HG03342 (cell line): ENCODE measurements at regions not wholly inside any gene's neighbourhood (a gene's known extent, or its start where the extent isn't known, plus 50 kb on each side); places are given as distances from the start of the nearest gene placed in this dataset.
"Not testable (repeated sequence)": the region's sequence is repeated elsewhere in the genome, so short reads cannot be mapped to it uniquely, and the experiment has no call there.

Experiments used
- ATAC-seq: cut with Tn5 transposase; IDR thresholded peaks from one replicate; pipeline ENCODE4 v1.9.1; 2021; ENCODE audit warnings: mild to moderate bottlenecking, moderate library complexity; ENCODE audit not compliant: unreplicated experiment

GRCh38 chr10:25797888-25798429 is 136.1 kb upstream of the MYO3A start:
- ATAC-seq, result no peak

- ATAC-seq, result no peak
Measured at GRCh38 chr10:25804505-25804904, 129.5 kb upstream of the MYO3A start.

GRCh38 chr10:25805986-25806385 is 128.0 kb upstream of the MYO3A start:
- no peak for ATAC-seq

- ATAC-seq, result no peak
Measured at GRCh38 chr10:25808372-25808771, 125.7 kb upstream of the MYO3A start.

- no peak for ATAC-seq
Measured at GRCh38 chr10:25811052-25811685, 122.9 kb upstream of the MYO3A start.

GRCh38 chr10:25813511-25813910 is 120.5 kb upstream of the MYO3A start:
- no peak for ATAC-seq

- no peak for ATAC-seq
Measured at GRCh38 chr10:25815236-25815635, 118.8 kb upstream of the MYO3A start.

- ATAC-seq, result no peak
Measured at GRCh38 chr10:25815999-25816768, 117.8 kb upstream of the MYO3A start.

- no peak for ATAC-seq
Measured at GRCh38 chr10:25817200-25817599, 116.8 kb upstream of the MYO3A start.

GRCh38 chr10:25818751-25819150 is 115.3 kb upstream of the MYO3A start:
- ATAC-seq, result no peak

- ATAC-seq, result no peak
Measured at GRCh38 chr10:25820472-25820871, 113.6 kb upstream of the MYO3A start.

- peak; percentile 52 for ATAC-seq
Measured at GRCh38 chr10:25820874-25821273, 113.2 kb upstream of the MYO3A start.

GRCh38 chr10:25824050-25824449 is 110.0 kb upstream of the MYO3A start:
- no peak for ATAC-seq

- ATAC-seq, result no peak
Measured at GRCh38 chr10:25828475-25828874, 105.6 kb upstream of the MYO3A start.

- ATAC-seq, result no peak
Measured at GRCh38 chr10:25831080-25831479, 102.9 kb upstream of the MYO3A start.

GRCh38 chr10:25839683-25840082 is 94.3 kb upstream of the MYO3A start:
- ATAC-seq, result no peak

- ATAC-seq, result not testable (repeated sequence)
Measured at GRCh38 chr10:25840875-25841274, 93.2 kb upstream of the MYO3A start.

GRCh38 chr10:25842146-25842545 is 91.9 kb upstream of the MYO3A start:
- ATAC-seq, result no peak

GRCh38 chr10:25843551-25844170 is 90.4 kb upstream of the MYO3A start:
- no peak for ATAC-seq

- not testable (repeated sequence) for ATAC-seq
Measured at GRCh38 chr10:25844716-25845115, 89.3 kb upstream of the MYO3A start.

- no peak for ATAC-seq
Measured at GRCh38 chr10:25849268-25849667, 84.8 kb upstream of the MYO3A start.

- ATAC-seq, result no peak
Measured at GRCh38 chr10:25849988-25850387, 84.0 kb upstream of the MYO3A start.
